GM21447 (cell line): ENCODE measurements at regions not wholly inside any gene's neighbourhood (a gene's known extent, or its start where the extent isn't known, plus 50 kb on each side); places are given as distances from the start of the nearest gene placed in this dataset.

ENCODE experiments used
- ATAC-seq: cut with Tn5 transposase; IDR thresholded peaks from one replicate; pipeline ENCODE4 v1.9.1; 2021; ENCODE audit not compliant: unreplicated experiment

- no peak for ATAC-seq
Measured at GRCh38 chr16:87252269-87252970, 64.8 kb downstream of the C16orf95 start.
